Epithelial cell of esophagus (primary cell): ENCODE measurements at regions not wholly inside any gene's neighbourhood (a gene's known extent, or its start where the extent isn't known, plus 50 kb on each side); places are given as distances from the start of the nearest gene placed in this dataset.

ENCODE experiments used
- DNase-seq: peaks from one replicate; pipeline ENCODE4 v3.0.0; 2010; ENCODE audit warnings: low read depth
- H3K4me3 ChIP-seq: 2 replicates; pipeline ENCODE4 v1.5.1; 2011; ENCODE audit warnings: mild to moderate bottlenecking, low read length, control low read depth
- TF ChIP-seq, protein P1 (sequence below): IDR thresholded peaks from 2 replicates; pipeline ENCODE4 v1.5.1; 2011; ENCODE audit warnings: low read depth, mild to moderate bottlenecking, low read length, control low read depth, inconsistent platforms; ENCODE audit not compliant: insufficient read depth; ENCODE audit errors: missing control alignments

DNA sequence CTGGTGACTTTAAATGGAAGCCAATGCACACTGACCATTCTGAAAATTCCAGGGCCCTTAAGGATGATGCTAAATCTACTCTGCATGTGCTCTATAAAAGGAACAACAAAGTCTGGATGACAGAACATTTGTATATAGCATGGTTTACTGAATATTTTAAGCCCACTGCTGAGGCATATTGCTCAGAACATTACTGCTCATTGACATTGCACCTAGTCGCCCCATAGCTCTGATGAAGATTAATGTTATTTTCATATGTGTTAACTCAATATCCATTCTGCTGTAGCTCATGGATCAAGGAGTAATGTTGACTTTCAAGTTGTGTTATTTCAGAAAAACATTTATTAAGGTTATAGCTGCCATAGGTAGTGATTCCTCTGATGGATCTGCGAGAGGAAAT is 827.5 kb upstream of the CHAC2 start:
- TF ChIP-seq, protein P1, sequence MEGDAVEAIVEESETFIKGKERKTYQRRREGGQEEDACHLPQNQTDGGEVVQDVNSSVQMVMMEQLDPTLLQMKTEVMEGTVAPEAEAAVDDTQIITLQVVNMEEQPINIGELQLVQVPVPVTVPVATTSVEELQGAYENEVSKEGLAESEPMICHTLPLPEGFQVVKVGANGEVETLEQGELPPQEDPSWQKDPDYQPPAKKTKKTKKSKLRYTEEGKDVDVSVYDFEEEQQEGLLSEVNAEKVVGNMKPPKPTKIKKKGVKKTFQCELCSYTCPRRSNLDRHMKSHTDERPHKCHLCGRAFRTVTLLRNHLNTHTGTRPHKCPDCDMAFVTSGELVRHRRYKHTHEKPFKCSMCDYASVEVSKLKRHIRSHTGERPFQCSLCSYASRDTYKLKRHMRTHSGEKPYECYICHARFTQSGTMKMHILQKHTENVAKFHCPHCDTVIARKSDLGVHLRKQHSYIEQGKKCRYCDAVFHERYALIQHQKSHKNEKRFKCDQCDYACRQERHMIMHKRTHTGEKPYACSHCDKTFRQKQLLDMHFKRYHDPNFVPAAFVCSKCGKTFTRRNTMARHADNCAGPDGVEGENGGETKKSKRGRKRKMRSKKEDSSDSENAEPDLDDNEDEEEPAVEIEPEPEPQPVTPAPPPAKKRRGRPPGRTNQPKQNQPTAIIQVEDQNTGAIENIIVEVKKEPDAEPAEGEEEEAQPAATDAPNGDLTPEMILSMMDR = no peak
- H3K4me3 ChIP-seq = no peak overlapping the region
- DNase-seq = no peak

DNA sequence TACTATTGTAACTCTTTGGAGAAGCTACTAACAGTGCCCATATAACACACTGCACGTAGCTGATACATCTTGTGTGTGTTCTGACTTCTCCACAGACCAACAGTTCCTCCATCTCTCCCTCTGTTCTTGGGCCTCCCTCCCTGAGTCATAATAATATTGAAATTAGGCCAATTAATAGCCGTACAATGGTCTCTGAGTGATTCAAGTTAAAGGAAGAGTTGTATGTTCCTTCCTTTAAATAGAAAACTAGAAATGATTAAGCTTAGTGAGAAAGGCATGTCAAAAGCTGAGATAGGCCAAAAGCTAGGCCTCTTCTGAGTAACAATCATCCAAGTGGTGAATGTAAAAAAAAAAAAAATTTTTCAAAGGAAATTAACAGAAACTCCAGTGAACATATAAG is 828.4 kb upstream of the CHAC2 start:
- TF ChIP-seq, protein P1 = no peak
- DNase-seq = no peak
- no peak overlapping the region for H3K4me3 ChIP-seq

DNA sequence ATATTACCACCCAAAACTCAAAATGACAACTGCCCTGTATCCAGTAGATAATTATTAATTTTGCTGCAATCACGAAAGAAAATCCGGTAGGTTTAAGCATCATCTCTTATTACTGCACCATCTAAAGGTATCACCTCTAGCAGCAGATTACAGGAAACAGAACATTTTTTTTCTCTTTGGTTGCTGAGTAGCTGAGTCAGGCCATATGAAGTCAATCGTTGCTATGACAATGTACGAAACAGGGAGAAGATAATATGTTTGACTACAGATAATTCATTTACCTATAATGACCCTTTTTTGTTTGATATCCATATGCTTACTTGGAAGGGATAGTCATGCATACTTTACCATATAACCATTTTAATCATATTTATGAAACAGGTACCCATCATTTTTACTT is 831.6 kb upstream of the CHAC2 start:
- TF ChIP-seq, protein P1 = no peak
- DNase-seq = no peak
- H3K4me3 ChIP-seq = no peak overlapping the region

DNA sequence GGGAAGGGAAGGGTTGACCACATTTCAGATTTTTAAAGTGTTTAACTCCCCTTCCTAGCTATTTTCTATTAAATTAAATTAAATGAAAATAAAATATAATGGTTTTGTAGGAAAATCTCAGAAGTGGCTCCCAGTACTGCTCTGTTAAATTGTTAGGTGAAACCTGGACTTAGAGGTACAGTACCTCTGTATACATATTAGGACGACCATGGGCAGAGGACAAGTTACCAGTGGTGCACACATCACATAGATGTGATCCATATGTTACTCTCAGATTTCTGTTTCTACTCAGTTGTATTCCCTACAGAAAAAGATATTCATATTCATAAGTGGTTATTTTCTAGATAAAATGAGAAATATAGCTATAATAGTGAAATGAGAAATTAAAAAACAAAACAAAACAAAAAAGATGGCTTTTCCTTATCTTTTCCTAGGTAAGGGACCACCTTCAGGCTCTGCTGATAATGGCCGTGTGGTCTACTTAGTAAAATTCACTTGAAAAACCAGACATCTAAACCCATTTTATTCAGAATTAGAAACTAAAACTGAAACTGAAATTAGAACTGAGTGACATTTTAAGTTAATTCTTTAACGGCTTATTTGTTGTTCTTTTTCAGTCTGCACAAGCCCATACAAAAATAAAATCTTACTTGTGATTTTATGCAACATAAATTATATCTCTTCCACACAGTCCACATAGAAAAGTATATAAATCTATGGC is 832.5 kb upstream of the CHAC2 start:
- no peak for DNase-seq
- TF ChIP-seq, protein P1 = no peak

DNA sequence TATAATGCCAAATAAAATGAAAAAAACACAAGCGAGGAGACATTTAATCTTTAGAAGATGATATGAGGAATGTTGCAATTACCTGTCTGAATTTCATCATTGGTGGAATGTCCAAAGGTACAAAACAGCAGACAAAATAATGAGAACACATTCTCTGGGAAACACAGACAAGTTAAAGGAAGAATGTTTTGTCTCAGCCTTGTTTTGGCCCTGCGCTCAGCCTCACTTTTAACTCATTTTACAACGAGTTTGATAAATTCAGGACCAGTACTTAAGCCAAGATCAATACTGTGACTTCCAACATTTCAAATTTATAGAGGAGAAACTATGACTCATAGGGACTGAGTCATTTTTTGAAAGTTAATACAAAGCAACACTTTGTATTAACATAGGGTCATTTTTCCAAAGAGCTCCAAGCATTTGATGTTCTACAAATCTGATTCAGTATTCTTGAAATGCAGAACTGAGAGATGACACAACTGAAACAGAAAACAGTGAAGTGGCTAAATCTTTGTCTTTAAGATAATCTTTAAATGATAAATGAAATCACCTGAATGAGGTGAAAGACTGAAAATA is 833.2 kb upstream of the CHAC2 start:
- TF ChIP-seq, protein P1 = no peak
- DNase-seq = peak; percentile 81
- H3K4me3 ChIP-seq = no peak overlapping the region

More for the DNA sequence above, 832.5 kb upstream of the CHAC2 start:
- H3K4me3 ChIP-seq = no peak overlapping the region

DNA sequence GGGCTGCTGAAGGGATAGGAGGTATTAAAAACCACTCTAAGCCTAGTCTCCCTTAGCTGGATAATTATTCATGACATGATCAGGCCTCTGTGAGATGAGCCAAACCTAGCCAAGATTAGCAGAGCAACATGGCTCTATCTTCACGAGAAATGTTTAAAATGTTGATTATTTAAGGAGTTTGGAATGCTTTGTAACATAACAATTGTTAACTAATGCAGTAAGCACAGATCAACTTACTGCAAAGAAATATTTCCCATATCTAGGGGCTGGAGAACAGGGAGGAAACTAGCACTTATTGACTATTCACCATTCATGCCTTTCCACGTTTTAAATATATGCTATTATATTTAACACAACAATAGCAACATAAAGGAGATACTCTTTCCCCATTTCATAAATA is 833.7 kb upstream of the CHAC2 start:
- H3K4me3 ChIP-seq = no peak overlapping the region
- DNase-seq = no peak
- TF ChIP-seq, protein P1 = no peak

DNA sequence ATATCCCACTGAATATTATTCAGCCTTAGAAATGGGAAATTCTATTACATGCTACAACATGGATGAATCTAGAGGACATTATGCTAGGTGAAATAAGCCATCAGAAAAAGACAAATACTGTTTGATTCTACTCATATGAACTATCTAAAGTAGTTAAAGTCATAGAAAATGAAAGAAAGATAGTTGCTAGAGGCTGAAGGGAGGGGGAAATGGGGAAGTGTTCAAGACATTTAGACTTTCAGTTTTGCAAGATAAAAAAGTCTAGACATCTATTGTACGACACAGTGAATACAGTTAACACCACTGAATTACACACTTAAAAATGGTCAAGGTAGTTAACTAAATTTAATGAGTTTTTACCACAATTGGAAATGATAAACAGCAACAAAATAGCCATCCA is 835.9 kb upstream of the CHAC2 start:
- TF ChIP-seq, protein P1 = no peak
- no peak for DNase-seq
- H3K4me3 ChIP-seq = no peak overlapping the region
